GM19467 (cell line): ENCODE measurements at regions not wholly inside any gene's neighbourhood (a gene's known extent, or its start where the extent isn't known, plus 50 kb on each side); places are given as distances from the start of the nearest gene placed in this dataset.
A peak's percentile ranks its signal among the peaks of the same experiment; 100 is the strongest.
"Not testable (repeated sequence)": the region's sequence is repeated elsewhere in the genome, so short reads cannot be mapped to it uniquely, and the experiment has no call there.

Experiments used
- ATAC-seq: cut with Tn5 transposase; IDR thresholded peaks from one replicate; pipeline ENCODE4 v1.9.1; 2021; ENCODE audit warnings: mild to moderate bottlenecking, moderate library complexity; ENCODE audit not compliant: unreplicated experiment

GRCh38 chr6:30832864-30833263 lies 51.5 kb upstream of the DDR1 start:
- no peak for ATAC-seq

- no peak for ATAC-seq
Measured at GRCh38 chr6:30830438-30830837, 53.9 kb upstream of the DDR1 start.

- ATAC-seq, result no peak
Measured at GRCh38 chr6:30829639-30830255, 54.6 kb upstream of the DDR1 start.

GRCh38 chr6:30829033-30829432 lies 55.3 kb upstream of the DDR1 start:
- no peak for ATAC-seq

- no peak for ATAC-seq
Measured at GRCh38 chr6:30828027-30828962, 56.0 kb upstream of the DDR1 start.

- no peak for ATAC-seq
Measured at GRCh38 chr6:30826961-30827342, 57.4 kb upstream of the DDR1 start.

GRCh38 chr6:30824698-30825097 lies 59.6 kb upstream of the DDR1 start:
- no peak for ATAC-seq

GRCh38 chr6:30823534-30823865 lies 60.8 kb upstream of the DDR1 start:
- no peak for ATAC-seq

- ATAC-seq, result no peak
Measured at GRCh38 chr6:30821862-30822784, 62.2 kb upstream of the DDR1 start.

- ATAC-seq, result no peak
Measured at GRCh38 chr6:30820193-30820592, 64.1 kb upstream of the DDR1 start.

- ATAC-seq, result no peak
Measured at GRCh38 chr6:30819297-30819917, 64.9 kb upstream of the DDR1 start.

GRCh38 chr6:30818391-30818841 lies 65.9 kb upstream of the DDR1 start:
- ATAC-seq, result no peak

GRCh38 chr6:30816791-30817739 lies 67.3 kb upstream of the DDR1 start:
- ATAC-seq, result no peak

- ATAC-seq, result not testable (repeated sequence)
Measured at GRCh38 chr6:30816296-30816695, 68.0 kb upstream of the DDR1 start.

GRCh38 chr6:30815041-30815742 lies 69.1 kb upstream of the DDR1 start:
- ATAC-seq, result not testable (repeated sequence)

GRCh38 chr6:30814146-30815040 lies 69.9 kb upstream of the DDR1 start:
- no peak for ATAC-seq

GRCh38 chr6:30813631-30814145 lies 69.3 kb upstream of the IER3 start:
- ATAC-seq, result no peak

- ATAC-seq, result peak; percentile 68
Measured at GRCh38 chr6:30810813-30811339, 66.5 kb upstream of the IER3 start.
